Right ventricle myocardium inferior (tissue), 1 donor: ENCODE measurements at regions not wholly inside any gene's neighbourhood (a gene's known extent, or its start where the extent isn't known, plus 50 kb on each side); places are given as distances from the start of the nearest gene placed in this dataset.
A peak's percentile ranks its signal among the peaks of the same experiment; 100 is the strongest.

Experiments used
- ATAC-seq: fragments of 200-7000 bp; cut with Tn5 transposase; one replicate; pipeline ENCODE4 v1.9.1; 2020; ENCODE audit warnings: mild to moderate bottlenecking, moderate library complexity
- DNase-seq: peaks from one replicate; pipeline ENCODE4 v3.0.0; 2021; ENCODE audit errors: missing footprints
- intact Hi-C: fragments of 100-400 bp; cut with DNase I; formaldehyde crosslinking; loops from one replicate; pipeline ENCODE4 v1.11.0; 2022
- donor health status: DM: no; HTN: yes; CAD: no; lungs with severe emphysema.

GRCh38 chr3:31249545-31249944 is 283.2 kb upstream of the STT3B start:
- ATAC-seq (no peak), DNase-seq (no peak)
- intact Hi-C loops: no loop called here

GRCh38 chr3:31250116-31250777 is 282.5 kb upstream of the STT3B start:
- DNase-seq (no peak), ATAC-seq (no peak)
- intact Hi-C loops: no loop called here

GRCh38 chr3:31251083-31251482 is 281.6 kb upstream of the STT3B start:
- DNase-seq: no peak
- ATAC-seq: no peak
- intact Hi-C loops: no loop called here

GRCh38 chr3:31252216-31253185 is 280.2 kb upstream of the STT3B start:
- ATAC-seq: no peak
- no peak for DNase-seq
- intact Hi-C loops: no loop called here

GRCh38 chr3:31253782-31254181 is 278.9 kb upstream of the STT3B start:
- DNase-seq (no peak), ATAC-seq (no peak)
- intact Hi-C loops: no loop called here

- ATAC-seq (no peak), DNase-seq (no peak)
- intact Hi-C loops: no loop called here
Observed at GRCh38 chr3:31254483-31254882, 278.2 kb upstream of the STT3B start.

GRCh38 chr3:31255007-31255581 is 277.6 kb upstream of the STT3B start:
- no peak for DNase-seq
- ATAC-seq: no peak
- intact Hi-C loops: no loop called here

GRCh38 chr3:31262201-31262600 is 270.5 kb upstream of the STT3B start:
- intact Hi-C loops: no loop called here
- DNase-seq (no peak), ATAC-seq (no peak)

- DNase-seq: no peak
- no peak for ATAC-seq
- intact Hi-C loops: no loop called here
Observed at GRCh38 chr3:31263897-31264296, 268.8 kb upstream of the STT3B start.

GRCh38 chr3:31265646-31266428 is 266.9 kb upstream of the STT3B start:
- DNase-seq: no peak
- intact Hi-C loops: no loop called here
- ATAC-seq: peak; percentile 37

GRCh38 chr3:31268868-31269267 is 263.9 kb upstream of the STT3B start:
- no peak for ATAC-seq
- intact Hi-C loops: no loop called here

GRCh38 chr3:31270010-31270409 is 262.7 kb upstream of the STT3B start:
- ATAC-seq (no peak), DNase-seq (no peak)
- intact Hi-C loops: no loop called here

More at GRCh38 chr3:31268868-31269267, 263.9 kb upstream of the STT3B start:
- DNase-seq: peak; percentile 64

GRCh38 chr3:31274326-31275024 is 258.2 kb upstream of the STT3B start:
- no peak for ATAC-seq
- intact Hi-C loops: no loop called here
- DNase-seq: no peak

GRCh38 chr3:31275038-31275572 is 257.6 kb upstream of the STT3B start:
- ATAC-seq (no peak), DNase-seq (no peak)
- intact Hi-C loops: no loop called here

- ATAC-seq (no peak), DNase-seq (no peak)
- intact Hi-C loops: no loop called here
Observed at GRCh38 chr3:31275583-31275982, 257.1 kb upstream of the STT3B start.

- intact Hi-C loops: no loop called here
- DNase-seq (no peak), ATAC-seq (no peak)
Observed at GRCh38 chr3:31277582-31277981, 255.1 kb upstream of the STT3B start.

- ATAC-seq: no peak
- no peak for DNase-seq
- intact Hi-C loops: no loop called here
Observed at GRCh38 chr3:31278532-31278931, 254.2 kb upstream of the STT3B start.

- intact Hi-C loops: no loop called here
- no peak for ATAC-seq
- DNase-seq: no peak
Observed at GRCh38 chr3:31284776-31285175, 247.9 kb upstream of the STT3B start.
